Islet precursor cell (in vitro differentiated cells): ENCODE measurements at regions not wholly inside any gene's neighbourhood (a gene's known extent, or its start where the extent isn't known, plus 50 kb on each side); places are given as distances from the start of the nearest gene placed in this dataset.
A peak's percentile ranks its signal among the peaks of the same experiment; 100 is the strongest.

Source experiments
- DNase-seq: peaks from one replicate; pipeline ENCODE4 v3.0.0-alpha.2; 2018

- no peak for DNase-seq
These were observed 311.8 kb upstream of the SMIM31 start for GRCh38 chr4:164442180-164442579.

- no peak for DNase-seq
These were observed 307.4 kb upstream of the SMIM31 start for GRCh38 chr4:164446516-164446915.

- DNase-seq: no peak
These were observed 292.0 kb upstream of the SMIM31 start for GRCh38 chr4:164461901-164462300.

GRCh38 chr4:164462471-164462870 is 291.5 kb upstream of the SMIM31 start:
- DNase-seq: no peak

- DNase-seq: no peak
These were observed 289.6 kb upstream of the SMIM31 start for GRCh38 chr4:164464313-164464712.

- no peak for DNase-seq
These were observed 286.4 kb upstream of the SMIM31 start for GRCh38 chr4:164467493-164467892.

- DNase-seq: no peak
These were observed 272.4 kb upstream of the SMIM31 start for GRCh38 chr4:164481306-164482091.

GRCh38 chr4:164482092-164482404 is 271.9 kb upstream of the SMIM31 start:
- DNase-seq: no peak

GRCh38 chr4:164482758-164483157 is 271.2 kb upstream of the SMIM31 start:
- no peak for DNase-seq

GRCh38 chr4:164483711-164484110 is 270.2 kb upstream of the SMIM31 start:
- DNase-seq: no peak

- DNase-seq: no peak
These were observed 269.4 kb upstream of the SMIM31 start for GRCh38 chr4:164484551-164484950.

GRCh38 chr4:164485136-164485535 is 268.8 kb upstream of the SMIM31 start:
- DNase-seq: no peak

- DNase-seq: no peak
These were observed 265.8 kb upstream of the SMIM31 start for GRCh38 chr4:164488114-164488513.

- DNase-seq: no peak
These were observed 252.9 kb upstream of the SMIM31 start for GRCh38 chr4:164501074-164501473.

- DNase-seq: no peak
These were observed 250.1 kb upstream of the SMIM31 start for GRCh38 chr4:164503874-164504273.

- no peak for DNase-seq
These were observed 245.8 kb upstream of the SMIM31 start for GRCh38 chr4:164508097-164508496.

GRCh38 chr4:164508771-164509170 is 245.2 kb upstream of the SMIM31 start:
- DNase-seq: no peak

- no peak for DNase-seq
These were observed 244.0 kb upstream of the SMIM31 start for GRCh38 chr4:164509951-164510350.

- DNase-seq: no peak
These were observed 241.8 kb upstream of the SMIM31 start for GRCh38 chr4:164512124-164512523.

- DNase-seq: no peak
These were observed 239.2 kb upstream of the SMIM31 start for GRCh38 chr4:164514765-164515164.

GRCh38 chr4:164524789-164525188 is 229.1 kb upstream of the SMIM31 start:
- DNase-seq: no peak

GRCh38 chr4:164526933-164527583 is 226.9 kb upstream of the SMIM31 start:
- no peak for DNase-seq

GRCh38 chr4:164529058-164529457 is 224.9 kb upstream of the SMIM31 start:
- no peak for DNase-seq

- no peak for DNase-seq
These were observed 224.4 kb upstream of the SMIM31 start for GRCh38 chr4:164529486-164529885.

- peak; percentile 68 for DNase-seq
These were observed 222.6 kb upstream of the SMIM31 start for GRCh38 chr4:164531336-164531735.
